Smooth muscle cell (in vitro differentiated cells): ENCODE measurements at regions not wholly inside any gene's neighbourhood (a gene's known extent, or its start where the extent isn't known, plus 50 kb on each side); places are given as distances from the start of the nearest gene placed in this dataset.

Experiments
- DNase-seq: peaks from one replicate; lab custom pipeline; 2025; ENCODE audit not compliant: unreplicated experiment; lab: John Stamatoyannopoulos, UW
- H2AFZ ChIP-seq: fragments of 200-600 bp; sonication (generic); 2 replicates; pipeline ENCODE4 v1.6.0; 2016; ENCODE audit warnings: antibody characterized with exemption, low read depth, mild to moderate bottlenecking
- H3F3A ChIP-seq: fragments of 200-600 bp; sonication (generic); 2 replicates; pipeline ENCODE4 v1.6.0; 2017; ENCODE audit warnings: antibody characterized with exemption, low read depth
- H3K27ac ChIP-seq: fragments of 200-600 bp; sonication (generic); 2 replicates; pipeline ENCODE4 v1.5.1; 2016; ENCODE audit warnings: low read depth, mild to moderate bottlenecking
- H3K27me3 ChIP-seq: fragments of 200-600 bp; sonication (generic); 2 replicates; pipeline ENCODE4 v1.6.1; 2016; ENCODE audit warnings: low read depth, mild to moderate bottlenecking
- H3K36me3 ChIP-seq: fragments of 200-600 bp; sonication (generic); 2 replicates; pipeline ENCODE4 v1.5.1; 2016; ENCODE audit warnings: low read depth
- H3K4me1 ChIP-seq: fragments of 200-600 bp; sonication (generic); 2 replicates; pipeline ENCODE4 v1.5.1; 2016; ENCODE audit warnings: low read depth
- H3K4me2 ChIP-seq: fragments of 200-600 bp; sonication (generic); 2 replicates; pipeline ENCODE4 v1.6.0; 2016; ENCODE audit warnings: mild to moderate bottlenecking
- H3K4me3 ChIP-seq: fragments of 200-600 bp; sonication (generic); 2 replicates; pipeline ENCODE4 v1.5.1; 2016; ENCODE audit warnings: mild to moderate bottlenecking
- H3K79me2 ChIP-seq: fragments of 200-600 bp; sonication (generic); 2 replicates; pipeline ENCODE4 v1.6.0; 2016; ENCODE audit warnings: low read depth, mild to moderate bottlenecking
- H3K9ac ChIP-seq: fragments of 200-600 bp; sonication (generic); 2 replicates; pipeline ENCODE4 v1.6.0; 2016; ENCODE audit warnings: low read depth
- H3K9me3 ChIP-seq: fragments of 200-600 bp; sonication (generic); replicated peaks from 2 replicates; pipeline ENCODE4 v1.5.1; 2016; ENCODE audit warnings: low read depth
- H4K20me1 ChIP-seq: fragments of 200-600 bp; sonication (generic); 2 replicates; pipeline ENCODE4 v1.6.0; 2016; ENCODE audit warnings: low read depth
- WGBS: methylation state at CpG from one replicate; pipeline ENCODE4 v1.1.7; 2016; ENCODE audit warnings: low lambda C conversion rate; 5-methylcytosine and 5-hydroxymethylcytosine counted together
- TF ChIP-seq, protein P1 (sequence below): fragments of 200-600 bp; sonication (generic); IDR thresholded peaks from 2 replicates; pipeline ENCODE4 v1.5.1; 2017; ENCODE audit warnings: borderline replicate concordance, mild to moderate bottlenecking, antibody characterized with exemption; ENCODE audit not compliant: insufficient read depth, poor library complexity, severe bottlenecking

GRCh38 chr3:88985491-88985890, 121.9 kb upstream of the EPHA3 start:
- H3K9ac ChIP-seq, result no peak overlapping the region
- H3K4me2 ChIP-seq, result peak overlapping the region; percentile 47
- H3K79me2 ChIP-seq, result no peaks in the 10 kb centered on the region
- no peaks in the 10 kb centered on the region for H3K9me3 ChIP-seq
- H3K4me1 ChIP-seq, result peaks cover 6% of the 10 kb centered on the region
- WGBS, result 26% methylated on average over 1 of the region's 1 CpG
- H3K27ac ChIP-seq, result peak overlapping the region; percentile 38
- H3K4me3 ChIP-seq, result no peak overlapping the region
- no peaks in the 10 kb centered on the region for H3K27me3 ChIP-seq
- no peaks in the 10 kb centered on the region for H3K36me3 ChIP-seq
- no peaks in the 10 kb centered on the region for H4K20me1 ChIP-seq
- H2AFZ ChIP-seq, result no peak overlapping the region
- peaks cover 8% of the 10 kb centered on the region for H3F3A ChIP-seq
- no peak for DNase-seq
- TF ChIP-seq, protein P1, sequence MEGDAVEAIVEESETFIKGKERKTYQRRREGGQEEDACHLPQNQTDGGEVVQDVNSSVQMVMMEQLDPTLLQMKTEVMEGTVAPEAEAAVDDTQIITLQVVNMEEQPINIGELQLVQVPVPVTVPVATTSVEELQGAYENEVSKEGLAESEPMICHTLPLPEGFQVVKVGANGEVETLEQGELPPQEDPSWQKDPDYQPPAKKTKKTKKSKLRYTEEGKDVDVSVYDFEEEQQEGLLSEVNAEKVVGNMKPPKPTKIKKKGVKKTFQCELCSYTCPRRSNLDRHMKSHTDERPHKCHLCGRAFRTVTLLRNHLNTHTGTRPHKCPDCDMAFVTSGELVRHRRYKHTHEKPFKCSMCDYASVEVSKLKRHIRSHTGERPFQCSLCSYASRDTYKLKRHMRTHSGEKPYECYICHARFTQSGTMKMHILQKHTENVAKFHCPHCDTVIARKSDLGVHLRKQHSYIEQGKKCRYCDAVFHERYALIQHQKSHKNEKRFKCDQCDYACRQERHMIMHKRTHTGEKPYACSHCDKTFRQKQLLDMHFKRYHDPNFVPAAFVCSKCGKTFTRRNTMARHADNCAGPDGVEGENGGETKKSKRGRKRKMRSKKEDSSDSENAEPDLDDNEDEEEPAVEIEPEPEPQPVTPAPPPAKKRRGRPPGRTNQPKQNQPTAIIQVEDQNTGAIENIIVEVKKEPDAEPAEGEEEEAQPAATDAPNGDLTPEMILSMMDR, result no peak

DNA sequence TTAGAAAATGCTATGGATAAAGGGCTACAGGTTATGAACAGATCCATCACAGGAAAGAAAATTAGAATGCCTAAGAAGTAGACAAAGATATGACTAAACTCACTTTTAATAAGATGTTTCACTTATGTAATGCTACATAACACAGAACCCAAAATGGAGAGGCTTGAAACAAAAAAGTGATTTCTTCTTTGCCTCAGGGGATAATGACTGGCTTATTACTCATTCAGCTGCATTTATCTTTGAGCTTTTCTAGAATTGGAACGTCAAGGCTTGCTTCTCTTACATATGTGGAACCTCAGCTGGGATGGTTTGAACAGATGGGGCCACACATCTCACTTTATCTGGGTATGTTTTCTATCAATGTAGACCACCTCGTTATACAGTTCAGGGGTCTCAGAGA, 120.6 kb upstream of the EPHA3 start:
- Histone ChIP-seq H2AFZ (no peak overlapping the region), H4K20me1 (no peaks in the 10 kb centered on the region), H3K36me3 (no peaks in the 10 kb centered on the region), H3K4me1 (peaks cover 6% of the 10 kb centered on the region), H3K27ac (peak overlapping the region; percentile 57), H3F3A (peaks cover 8% of the 10 kb centered on the region), H3K4me2 (peak overlapping the region; percentile 33), H3K4me3 (no peak overlapping the region), H3K79me2 (no peaks in the 10 kb centered on the region), H3K9ac (no peak overlapping the region), H3K27me3 (no peaks in the 10 kb centered on the region), H3K9me3 (no peaks in the 10 kb centered on the region)
- WGBS, result 33% methylated on average over 2 of the region's 2 CpGs
- no peak for DNase-seq
- TF ChIP-seq, protein P1, result no peak

DNA sequence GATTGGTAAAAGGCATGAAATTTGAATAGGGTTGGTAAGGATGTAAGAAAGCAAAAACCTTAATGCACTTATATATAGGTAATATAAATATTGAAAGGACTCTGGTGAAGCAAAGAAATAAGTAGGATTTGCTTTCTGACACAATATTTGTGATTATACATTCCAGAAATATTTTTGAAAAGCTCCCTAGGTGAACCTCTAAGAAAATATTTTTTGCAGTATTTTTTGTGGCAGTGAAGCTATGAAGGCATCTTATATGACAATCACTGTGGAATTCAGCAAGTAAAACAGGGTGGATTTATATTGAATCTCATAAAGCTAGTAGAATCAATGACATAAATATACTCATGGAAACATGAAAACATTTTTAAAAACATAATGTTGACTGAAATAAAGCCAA, 119.6 kb upstream of the EPHA3 start:
- Histone ChIP-seq H3K27me3 (no peaks in the 10 kb centered on the region), H4K20me1 (no peaks in the 10 kb centered on the region), H3K79me2 (no peaks in the 10 kb centered on the region)

GRCh38 chr3:88988906-88989305, 118.5 kb upstream of the EPHA3 start:
- H3K4me2 ChIP-seq, result no peak overlapping the region
- H3K4me3 ChIP-seq, result no peak overlapping the region
- peak overlapping the region; percentile 60 for H3K27ac ChIP-seq
- no peaks in the 10 kb centered on the region for H3K79me2 ChIP-seq
- H3K9ac ChIP-seq, result no peak overlapping the region
- H3K9me3 ChIP-seq, result no peaks in the 10 kb centered on the region
- peaks cover 6% of the 10 kb centered on the region for H3K4me1 ChIP-seq
- TF ChIP-seq, protein P1, result no peak
- H3K27me3 ChIP-seq, result no peaks in the 10 kb centered on the region
- H3K36me3 ChIP-seq, result no peaks in the 10 kb centered on the region
- no peaks in the 10 kb centered on the region for H4K20me1 ChIP-seq
- peaks cover 8% of the 10 kb centered on the region for H3F3A ChIP-seq
- DNase-seq, result no peak
- no peak overlapping the region for H2AFZ ChIP-seq
- WGBS, result 58% methylated on average over 3 of the region's 3 CpGs

More for the DNA sequence above, 119.6 kb upstream of the EPHA3 start:
- no peak overlapping the region for H2AFZ ChIP-seq
- H3K4me1 ChIP-seq, result peaks cover 6% of the 10 kb centered on the region
- H3K4me2 ChIP-seq, result peak overlapping the region; percentile 37
- no peak for DNase-seq
- no peak overlapping the region for H3K9ac ChIP-seq
- H3K36me3 ChIP-seq, result no peaks in the 10 kb centered on the region
- no peaks in the 10 kb centered on the region for H3K9me3 ChIP-seq
- TF ChIP-seq, protein P1, result no peak
- H3K4me3 ChIP-seq, result no peak overlapping the region
- no peak overlapping the region for H3K27ac ChIP-seq
- H3F3A ChIP-seq, result peaks cover 8% of the 10 kb centered on the region
